Endothelial cell of hepatic sinusoid (primary cell): ENCODE measurements at regions not wholly inside any gene's neighbourhood (a gene's known extent, or its start where the extent isn't known, plus 50 kb on each side); places are given as distances from the start of the nearest gene placed in this dataset.
"Not testable (repeated sequence)": the region's sequence is repeated elsewhere in the genome, so short reads cannot be mapped to it uniquely, and the experiment has no call there.

Experiments
- in situ Hi-C: cut with HindIII; loops from 2 replicates; pipeline ENCODE4 v1.10.0; 2017; ENCODE audit warnings: low sequenced_read_pairs

- in situ Hi-C loops = no loop called here
These were observed 401.0 kb upstream of the ZEB2 start for GRCh38 chr2:144920755-144921530.

- in situ Hi-C loops = no loop called here
These were observed 394.9 kb upstream of the ZEB2 start for GRCh38 chr2:144914622-144915318.

GRCh38 chr2:144914113-144914512 lies 394.2 kb upstream of the ZEB2 start:
- in situ Hi-C loops = no loop called here

GRCh38 chr2:144912206-144912605 lies 392.3 kb upstream of the ZEB2 start:
- in situ Hi-C loops = no loop called here

GRCh38 chr2:144905956-144906355 lies 386.0 kb upstream of the ZEB2 start:
- in situ Hi-C loops = no loop called here

- in situ Hi-C loops = no loop called here
These were observed 384.7 kb upstream of the ZEB2 start for GRCh38 chr2:144904612-144905011.

GRCh38 chr2:144903045-144903444 lies 383.1 kb upstream of the ZEB2 start:
- in situ Hi-C loops = not testable (repeated sequence)

GRCh38 chr2:144901386-144901785 lies 381.5 kb upstream of the ZEB2 start:
- in situ Hi-C loops = not testable (repeated sequence)

- in situ Hi-C loops = no loop called here
These were observed 376.4 kb upstream of the ZEB2 start for GRCh38 chr2:144896341-144896740.

- in situ Hi-C loops = no loop called here
These were observed 375.0 kb upstream of the ZEB2 start for GRCh38 chr2:144894612-144895599.

- in situ Hi-C loops = no loop called here
These were observed 373.5 kb upstream of the ZEB2 start for GRCh38 chr2:144893464-144893863.

GRCh38 chr2:144890828-144891227 lies 370.9 kb upstream of the ZEB2 start:
- in situ Hi-C loops = no loop called here

- in situ Hi-C loops = no loop called here
These were observed 369.4 kb upstream of the ZEB2 start for GRCh38 chr2:144889348-144889747.

- in situ Hi-C loops = no loop called here
These were observed 366.9 kb upstream of the ZEB2 start for GRCh38 chr2:144886862-144887261.

- in situ Hi-C loops = no loop called here
These were observed 358.0 kb upstream of the ZEB2 start for GRCh38 chr2:144877893-144878292.

GRCh38 chr2:144876013-144876412 lies 356.1 kb upstream of the ZEB2 start:
- in situ Hi-C loops = no loop called here

- in situ Hi-C loops = no loop called here
These were observed 355.5 kb upstream of the ZEB2 start for GRCh38 chr2:144875290-144875969.

GRCh38 chr2:144865670-144866069 lies 345.8 kb upstream of the ZEB2 start:
- in situ Hi-C loops = no loop called here

GRCh38 chr2:144859716-144860115 lies 339.8 kb upstream of the ZEB2 start:
- in situ Hi-C loops = no loop called here

GRCh38 chr2:144858211-144858610 lies 338.3 kb upstream of the ZEB2 start:
- in situ Hi-C loops = no loop called here

- in situ Hi-C loops = no loop called here
These were observed 334.7 kb upstream of the ZEB2 start for GRCh38 chr2:144854596-144854995.
